ENCODE measurements at regions not wholly inside any gene's neighbourhood (a gene's known extent, or its start where the extent isn't known, plus 50 kb on each side); places are given as distances from the start of the nearest gene placed in this dataset.

DNA sequence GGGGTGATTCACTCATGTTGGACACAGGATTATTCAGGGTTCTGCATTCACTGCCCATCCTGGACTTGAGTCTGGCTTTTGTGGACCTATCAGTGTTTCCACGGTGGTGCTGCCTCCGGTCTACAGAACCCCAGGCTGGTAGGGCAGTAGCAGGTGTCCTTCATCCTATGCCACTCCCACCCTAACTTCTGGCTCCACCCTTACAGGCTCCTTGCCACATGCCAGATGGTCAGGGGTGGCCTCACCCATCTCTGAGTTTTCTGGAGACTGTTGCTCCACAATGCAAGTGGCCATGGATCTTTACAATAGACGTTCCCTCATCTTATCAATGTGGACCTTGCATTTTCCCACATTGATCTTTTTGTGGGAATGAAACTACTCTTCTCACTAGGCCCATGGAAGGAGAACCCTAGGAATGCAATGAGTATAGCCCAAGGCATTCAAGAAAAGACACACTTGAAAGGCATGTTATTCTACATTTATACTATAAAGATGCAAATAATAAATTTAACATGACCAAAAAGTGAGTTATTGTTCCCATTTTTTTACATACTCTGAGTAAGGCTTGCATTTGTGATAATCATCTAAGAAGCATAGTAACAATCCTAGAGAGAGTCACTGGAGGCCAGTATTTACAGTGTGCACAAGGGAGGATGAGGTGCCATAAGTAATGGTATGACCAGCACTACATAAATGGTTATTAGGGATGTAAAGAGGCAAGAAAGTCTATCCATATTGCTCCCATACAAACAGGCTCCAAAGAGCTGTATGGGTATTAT, 57.4 kb upstream of the ADO start:
- no peak for DNase-seq (ENCODE audit: low read depth)

DNA sequence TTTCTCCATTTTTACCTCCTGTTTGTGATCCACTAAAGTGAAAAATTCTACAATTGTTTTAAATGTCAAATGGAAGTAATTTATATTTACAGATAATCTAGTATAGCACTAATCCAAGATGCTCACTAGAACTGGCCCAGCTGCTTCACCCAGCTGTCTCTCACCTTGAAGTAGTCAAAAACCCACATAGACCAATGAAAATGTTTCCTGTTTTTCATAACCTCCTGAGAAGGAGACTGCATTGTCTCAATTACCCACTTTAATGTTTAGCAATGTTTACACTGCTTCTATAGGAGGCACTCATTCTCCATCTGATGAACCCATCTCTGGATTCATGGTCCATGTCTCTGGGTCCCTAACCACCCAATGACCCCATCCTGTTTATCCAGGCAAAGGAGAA, 56.1 kb upstream of the ADO start:
- no peak for DNase-seq (ENCODE audit: low read depth)

DNA sequence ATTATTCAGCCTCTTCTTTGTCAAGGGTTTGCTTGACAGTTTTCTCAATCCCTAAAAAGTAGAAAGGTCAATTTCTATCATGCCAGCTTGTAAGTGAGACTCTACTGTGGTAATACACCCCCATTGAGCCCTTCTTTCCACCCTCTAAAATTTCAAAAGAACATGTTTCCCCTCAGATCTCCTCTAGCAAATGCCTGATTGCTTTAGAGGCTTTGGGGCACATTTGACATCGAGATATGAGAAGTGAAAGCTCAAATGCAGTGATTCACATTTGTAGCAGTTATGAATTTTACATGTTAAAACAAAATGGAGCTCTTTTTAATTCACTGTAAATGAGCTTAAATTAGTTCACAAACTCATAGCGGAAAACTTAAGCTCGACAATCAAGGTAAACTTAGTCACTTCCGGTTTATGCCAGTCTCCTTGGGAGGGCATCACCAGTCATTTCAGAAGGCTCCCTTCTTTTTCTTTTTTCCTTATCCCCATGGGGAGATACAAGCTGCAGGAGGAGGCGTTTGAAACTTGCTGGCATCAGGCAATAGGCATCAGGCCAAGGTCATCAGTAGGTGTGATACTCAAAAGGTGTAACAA, 55.3 kb upstream of the ADO start:
- DNase-seq (ENCODE audit: low read depth), result no peak
